A549 (cell line): ENCODE measurements at regions not wholly inside any gene's neighbourhood (a gene's known extent, or its start where the extent isn't known, plus 50 kb on each side); places are given as distances from the start of the nearest gene placed in this dataset.

Source experiments
- ATAC-seq, 2 experiments: fragments of 200-7000 bp in 1 of 2; fragments of >200 bp in 1 of 2; cut with Nextera tagmentation in 1 of 2; cut with Tn5 transposase in 1 of 2; 3 replicates each; pipeline versions ENCODE4 v1.8.0 to v1.9.1; 2018 to 2020; ENCODE audit warnings: mild to moderate bottlenecking in 1 of 2, moderate library complexity in 1 of 2
- CTCF ChIA-PET: fragments of 300-600 bp; sonication (Branson Sonifier 250); formaldehyde crosslinking; extraction: SDS; loops from one replicate; lab custom pipeline; 2021; ENCODE audit warnings: antibody characterized with exemption, inconsistent platforms; lab: Yijun Ruan, JAX
- POLR2A ChIA-PET: fragments of 350-600 bp; formaldehyde crosslinking; extraction: SDS; loops from one replicate; lab custom pipeline; 2021; ENCODE audit warnings: antibody characterized with exemption, inconsistent platforms; lab: Yijun Ruan, JAX
- DNase-seq, 2 experiments: peaks; one replicate each; pipeline versions ENCODE4 v3.0.0 to v3.0.0-alpha.2; 2011 to 2016; ENCODE audit warnings: low read depth in 1 of 2, low spot score in 1 of 2
- FAIRE-seq: peaks from 2 replicates; lab custom pipeline; 2011; peaks lifted over from hg19 to GRCh38; lab: Jason Lieb, UNC
- H3K27ac ChIP-seq, 2 experiments: fragments of >200 bp; sonication (Bioruptor Twin); formaldehyde crosslinking; 3 replicates each; pipeline ENCODE4 v1.5.1; 2016 to 2017
- H3K4me1 ChIP-seq: fragments of >200 bp; sonication (Bioruptor Twin); formaldehyde crosslinking; 3 replicates; pipeline ENCODE4 v1.6.1; 2016
- H3K4me2 ChIP-seq: fragments of >200 bp; sonication (Bioruptor Twin); formaldehyde crosslinking; 3 replicates; pipeline ENCODE4 v1.6.1; 2016
- H3K4me3 ChIP-seq: fragments of >200 bp; sonication (Bioruptor Twin); formaldehyde crosslinking; 3 replicates; pipeline ENCODE4 v1.5.1; 2016
- H3K9me3 ChIP-seq: fragments of >200 bp; sonication (Bioruptor Twin); formaldehyde crosslinking; 3 replicates; pipeline ENCODE4 v1.6.1; 2016
- CBX8 ChIP-seq: fragments of 200-600 bp; sonication (generic); IDR thresholded peaks from 2 replicates; pipeline ENCODE4 v1.6.1; 2016
- CHD4 ChIP-seq: fragments of 200-600 bp; sonication (generic); IDR thresholded peaks from 2 replicates; pipeline ENCODE4 v1.6.1; 2016; ENCODE audit warnings: antibody characterized with exemption, mild to moderate bottlenecking, borderline replicate concordance
- ESRRA ChIP-seq: fragments of 150-350 bp; IDR thresholded peaks from 2 replicates; pipeline ENCODE4 v1.6.1; 2014; ENCODE audit warnings: mild to moderate bottlenecking, low read length, borderline replicate concordance
- FOSL2 ChIP-seq, 2 experiments: fragments of 450-650 bp in 1 of 2; fragments of >200 bp in 1 of 2; sonication (Bioruptor Twin) in 1 of 2; formaldehyde crosslinking; IDR thresholded peaks; 2 replicates each; pipeline versions ENCODE4 v1.5.0 to v1.6.1; 2016 to 2020; ENCODE audit warnings: mild to moderate bottlenecking in 1 of 2, moderate library complexity in 1 of 2
- HDAC2 ChIP-seq: fragments of 200-600 bp; sonication (generic); IDR thresholded peaks from 2 replicates; pipeline ENCODE4 v1.6.1; 2016
- HOXB13 ChIP-seq: fragments of 250-450 bp; sonication (Bioruptor Pico); IDR thresholded peaks from 2 replicates; pipeline ENCODE4 v1.5.0; 2020; ENCODE audit warnings: low read depth, mild to moderate bottlenecking, moderate library complexity
- KDM5A ChIP-seq: fragments of 200-600 bp; sonication (generic); IDR thresholded peaks from 2 replicates; pipeline ENCODE4 v1.6.1; 2016; ENCODE audit warnings: antibody characterized with exemption, mild to moderate bottlenecking
- MAX ChIP-seq: IDR thresholded peaks from 2 replicates; pipeline ENCODE4 v1.6.1; 2012
- MAZ ChIP-seq: fragments of 150-350 bp; IDR thresholded peaks from 2 replicates; pipeline ENCODE4 v1.6.1; 2014; ENCODE audit warnings: antibody characterized with exemption, low read depth, low read length, borderline replicate concordance
- NFE2L2 ChIP-seq: fragments of 150-350 bp; conservative IDR thresholded peaks from 2 replicates; pipeline ENCODE4 v1.6.1; 2014; ENCODE audit warnings: low read length
- NPAS2 ChIP-seq: fragments of 250-450 bp; sonication (Bioruptor Pico); IDR thresholded peaks from 2 replicates; pipeline ENCODE4 v1.8.0; 2022; ENCODE audit warnings: mild to moderate bottlenecking, moderate library complexity, borderline replicate concordance
- RAD21 ChIP-seq, 2 experiments: fragments of >200 bp in 1 of 2; sonication (Bioruptor Twin) in 1 of 2; formaldehyde crosslinking in 1 of 2; IDR thresholded peaks in 1 of 2; conservative IDR thresholded peaks in 1 of 2; 2 replicates in 1 of 2; 3 replicates in 1 of 2; pipeline ENCODE4 v1.6.1; 2012 to 2018; ENCODE audit warnings: inconsistent platforms in 1 of 2
- REST ChIP-seq: fragments of 200-600 bp; sonication (generic); IDR thresholded peaks from 2 replicates; pipeline ENCODE4 v1.6.1; 2016; ENCODE audit warnings: antibody characterized with exemption, mild to moderate bottlenecking, moderate library complexity
- TP53 ChIP-seq: fragments of 250-450 bp; sonication (Bioruptor Pico); IDR thresholded peaks from 2 replicates; pipeline ENCODE4 v1.5.0; 2021; ENCODE audit warnings: mild to moderate bottlenecking, moderate library complexity
- ZFP36 ChIP-seq: fragments of 450-650 bp; IDR thresholded peaks from 2 replicates; pipeline ENCODE4 v1.6.1; 2014; ENCODE audit warnings: borderline replicate concordance; ENCODE audit not compliant: partially characterized antibody
- WGBS: methylation state at CpG from one replicate; pipeline ENCODE4 v1.1.6; 2017; ENCODE audit errors: missing lambda C conversion rate; 5-methylcytosine and 5-hydroxymethylcytosine counted together

DNA sequence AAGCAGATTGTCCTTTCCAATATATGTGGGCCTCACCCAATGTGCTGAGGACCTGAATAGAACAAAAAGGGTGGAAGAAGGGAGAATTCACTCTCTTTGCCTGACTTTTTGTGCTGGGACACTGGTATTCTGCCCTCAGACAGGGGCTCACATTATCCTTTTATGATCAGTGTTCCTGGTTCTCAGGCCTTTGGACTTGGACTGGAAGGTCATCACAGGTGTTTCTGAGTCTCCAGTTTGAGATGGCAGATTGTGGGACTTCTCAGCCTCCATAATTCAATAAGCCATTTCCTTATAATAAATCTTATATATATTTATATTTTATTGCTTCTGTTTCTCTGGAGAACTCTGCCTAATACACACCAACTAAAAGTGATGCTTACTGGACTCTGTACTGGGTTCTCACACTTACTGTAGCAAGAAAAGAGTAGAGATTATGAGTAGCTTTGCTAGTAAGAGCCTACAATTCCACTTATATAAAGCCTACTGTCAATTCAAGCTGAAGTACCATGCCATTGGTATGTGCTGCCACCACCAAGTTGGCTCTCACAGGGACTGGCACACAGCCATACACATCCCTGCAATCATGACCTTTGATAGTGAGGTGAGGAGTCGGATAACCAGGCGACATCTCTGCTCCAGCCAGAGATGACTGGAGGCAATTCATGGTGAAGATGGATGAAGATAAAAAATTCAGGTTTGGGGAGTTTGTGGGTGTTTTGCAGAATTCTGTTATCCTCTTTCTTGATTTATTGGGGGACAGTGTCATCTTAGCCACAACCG lies 130.7 kb upstream of the NR3C1 start:
- Histone ChIP-seq H3K9me3 (peaks cover 15% of the 10 kb centered on the region; the same call in 2 of the 3 replicates), H3K27ac (peak overlapping the region in 1 of 2 experiments; percentile 68; a peak in 3 of 6 replicates), H3K4me1 (peaks cover 19% of the 10 kb centered on the region), H3K4me3 (no peak overlapping the region), H3K4me2 (peak overlapping the region; percentile 21; the same call in 2 of the 3 replicates)
- ATAC-seq (no peak), FAIRE-seq (no peak), DNase-seq (peak in 1 of 2 experiments; percentile 31)
- 77% methylated on average over 3 of the region's 3 CpGs for WGBS
- CTCF ChIA-PET = interaction anchor here (1.0 to 1.5 kb wide), 2 partner anchors 12 to 20 kb away, joined by 3 read pairs; no protein-coding TSS in a partner anchor
- POLR2A ChIA-PET = no interaction called here
- TF ChIP-seq MAZ (no peak), RAD21 (conservative IDR thresholded peaks at IDR 0.05 in 1 of 2, IDR thresholded peaks at IDR 0.05 in 1 of 2) (no peak), HDAC2 (no peak), NFE2L2 (no peak), TP53 (no peak), CBX8 (no peak)

DNA sequence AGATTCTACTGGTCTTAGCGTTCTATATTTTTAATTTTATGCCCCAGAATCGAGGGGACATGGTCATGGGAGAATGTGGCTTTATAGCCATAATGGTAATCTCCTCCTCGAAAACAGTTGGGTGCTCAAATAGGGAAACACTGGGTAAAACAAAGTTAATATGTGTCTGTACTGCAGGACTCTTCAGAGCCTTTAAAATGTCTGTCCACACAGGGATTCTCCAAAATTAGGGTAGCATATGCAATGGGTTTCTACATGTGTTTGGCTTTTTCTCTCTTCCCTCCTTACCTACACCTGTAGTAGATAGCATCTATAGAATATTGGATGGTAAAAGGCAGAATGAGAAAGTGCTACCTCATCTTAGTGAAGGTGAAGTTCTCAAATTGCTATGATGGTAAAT lies 130.0 kb upstream of the NR3C1 start:
- DNase-seq (no peak), ATAC-seq (no peak), FAIRE-seq (no peak)
- no peak overlapping the region for H3K4me3 ChIP-seq
- POLR2A ChIA-PET = no interaction called here
- peaks cover 19% of the 10 kb centered on the region for H3K4me1 ChIP-seq
- CTCF ChIA-PET = no interaction called here
- 60% methylated on average over 3 of the region's 3 CpGs for WGBS
- H3K9me3 ChIP-seq = peaks cover 10% of the 10 kb centered on the region; the same call in 1 of the 3 replicates
- no peak overlapping the region for H3K4me2 ChIP-seq
- TF ChIP-seq HOXB13 (CRISPR knock-in tag) = no peak
- TF ChIP-seq MAX = no peak
- no peak for TF ChIP-seq CHD4
- TF ChIP-seq NFE2L2 = no peak
- TF ChIP-seq REST = no peak
- TF ChIP-seq ZFP36 = no peak
- 0 out of 6 replicates have a peak overlapping the region, but pooled peaks of 1 of the 2 experiments have one; percentile 33 for H3K27ac ChIP-seq

GRCh38 chr5:143527808-143528207 lies 124.3 kb upstream of the NR3C1 start:
- Histone ChIP-seq H3K4me3 (no peak overlapping the region), H3K27ac (peak overlapping the region in 1 of 2 experiments; percentile 18; a peak in 1 of 6 replicates), H3K9me3 (no peaks in the 10 kb centered on the region), H3K4me2 (no peak overlapping the region), H3K4me1 (no peaks in the 10 kb centered on the region)
- no peak for TF ChIP-seq FOSL2 (IDR thresholded peaks at IDR 0.05)
- 0 out of 2 replicates have a peak, but pooled peaks have one; percentile 24 for TF ChIP-seq FOSL2 (CRISPR knock-in tag; IDR thresholded peaks at IDR 0.05)
- TF ChIP-seq NPAS2 = no peak
- FAIRE-seq (no peak), DNase-seq (no peak), ATAC-seq (no peak)
- CTCF ChIA-PET = interaction anchor here (1.3 kb wide), 1 partner anchor 62 kb away, joined by 3 read pairs; no protein-coding TSS in a partner anchor
- WGBS = 94% methylated on average over 4 of the region's 4 CpGs
- POLR2A ChIA-PET = no interaction called here

- ChIA-PET CTCF (interaction anchor here (0.9 to 1.4 kb wide), 4 partner anchors 35 to 616 kb away, joined by 3 read pairs; no protein-coding TSS in a partner anchor), POLR2A (interaction anchor here (0.7 kb wide), 1 partner anchor 15 kb away, joined by 3 read pairs; no protein-coding TSS in a partner anchor)
- FAIRE-seq (no peak), DNase-seq (no peak)
- Histone ChIP-seq H3K27ac (no peak overlapping the region), H3K4me1 (no peaks in the 10 kb centered on the region), H3K4me3 (no peak overlapping the region), H3K4me2 (no peak overlapping the region)
- WGBS = 98% methylated on average over 1 of the region's 1 CpG
- TF ChIP-seq ESRRA (no peak), KDM5A (no peak)
- TF ChIP-seq, all 56 proteins: peak for 0
- no peaks in the 10 kb centered on the region for H3K9me3 ChIP-seq
- no peak for ATAC-seq
These were observed 121.7 kb upstream of the NR3C1 start for GRCh38 chr5:143525176-143525575.
